ENCODE measurements at regions not wholly inside any gene's neighbourhood (a gene's known extent, or its start where the extent isn't known, plus 50 kb on each side); places are given as distances from the start of the nearest gene placed in this dataset.
"Not testable (repeated sequence)": the region's sequence is repeated elsewhere in the genome, so short reads cannot be mapped to it uniquely, and the experiment has no call there.

- in situ Hi-C loops (cut with HindIII; ENCODE audit: low sequenced_read_pairs) = no loop called here
These were observed 468.9 kb upstream of the CTSO start for GRCh38 chr4:156422576-156422975.

DNA sequence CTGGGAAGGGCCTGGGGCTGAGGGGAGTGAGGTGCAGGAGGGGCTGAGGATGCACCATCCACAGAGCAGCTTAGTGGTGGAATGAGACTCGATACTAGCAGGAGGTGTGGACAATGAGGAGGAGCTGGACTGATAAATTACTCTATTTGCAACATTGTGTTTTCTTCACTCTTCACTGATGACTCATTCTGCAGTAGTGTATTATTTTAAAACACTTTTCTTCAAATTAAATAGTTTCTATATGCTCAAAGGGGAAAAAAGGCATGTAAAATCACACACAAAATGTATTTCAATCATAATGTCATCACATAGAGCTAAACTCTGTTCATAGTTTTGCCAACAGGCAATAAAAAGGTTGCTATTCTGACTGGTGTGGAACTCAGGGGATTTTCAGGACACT, 467.0 kb upstream of the CTSO start:
- in situ Hi-C loops (cut with HindIII; ENCODE audit: low sequenced_read_pairs) = no loop called here

- in situ Hi-C loops (cut with HindIII; ENCODE audit: low sequenced_read_pairs) = loop anchor here (10.0 kb wide), 1 partner anchor 304 kb away; no protein-coding TSS in a partner anchor
These were observed 465.5 kb upstream of the CTSO start for GRCh38 chr4:156419080-156419685.

DNA sequence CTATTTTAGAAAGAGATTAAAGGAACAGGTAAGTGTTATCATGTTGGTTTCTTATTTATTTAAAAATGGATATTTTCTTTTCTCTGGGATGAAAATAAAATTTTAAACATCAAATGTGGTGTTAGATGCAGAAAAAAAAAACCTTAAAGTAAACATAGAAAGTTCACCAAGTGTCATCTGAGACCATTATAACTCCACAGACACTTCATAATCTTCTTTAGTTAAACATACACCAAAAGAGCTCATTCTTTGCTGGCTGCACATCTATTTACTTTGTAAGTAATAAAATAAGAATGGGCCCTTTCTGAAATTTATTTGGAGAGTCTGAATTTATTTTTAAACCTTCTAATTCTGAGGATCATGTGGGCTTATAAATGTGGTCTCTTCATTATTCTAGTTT, 460.7 kb upstream of the CTSO start:
- in situ Hi-C loops (cut with HindIII; ENCODE audit: low sequenced_read_pairs) = loop anchor here (10.0 kb wide), 1 partner anchor 300 kb away; no protein-coding TSS in a partner anchor

DNA sequence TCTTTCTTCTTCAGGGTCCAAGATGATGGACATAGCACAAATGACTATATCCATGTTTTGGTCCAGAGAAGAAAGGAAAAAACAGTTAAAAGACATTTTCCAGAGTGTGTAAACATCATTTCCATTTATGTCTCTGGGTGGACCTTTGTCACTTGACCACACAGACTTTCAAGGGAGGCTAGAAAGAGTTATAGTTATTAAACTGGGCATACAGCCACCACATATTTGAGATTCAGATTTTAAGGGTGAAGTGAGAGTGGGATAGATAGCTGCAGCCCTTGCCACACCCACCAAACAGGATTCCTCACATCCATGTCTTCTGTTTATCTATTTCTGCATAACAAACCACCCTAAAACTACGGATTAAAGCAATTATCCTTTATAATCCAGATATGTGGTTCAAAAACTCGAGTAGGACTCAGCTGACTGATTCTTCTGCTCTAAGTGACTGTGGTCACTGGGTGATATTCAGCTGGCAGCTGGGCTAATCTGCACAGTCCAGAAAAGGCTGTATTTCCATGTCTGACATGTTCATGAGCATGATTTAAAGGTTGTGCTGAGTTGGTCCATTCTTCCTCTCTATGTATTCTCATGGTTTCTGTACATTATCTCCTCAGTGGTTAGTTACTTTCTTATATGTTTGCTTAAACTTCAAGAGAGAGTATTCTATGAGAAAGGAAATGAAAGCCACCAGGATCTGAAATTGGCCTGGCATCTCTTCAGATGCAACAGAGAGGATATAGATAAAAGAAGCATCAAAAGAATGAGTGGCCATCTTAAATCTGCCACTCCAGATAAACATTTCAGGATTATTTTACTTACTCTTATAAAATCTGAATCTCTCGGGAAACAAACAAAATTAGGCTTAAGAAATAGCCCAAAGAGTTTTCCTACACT, 459.8 kb upstream of the CTSO start:
- in situ Hi-C loops (cut with HindIII; ENCODE audit: low sequenced_read_pairs) = loop anchor here (10.0 kb wide), 1 partner anchor 299 kb away; no protein-coding TSS in a partner anchor

DNA sequence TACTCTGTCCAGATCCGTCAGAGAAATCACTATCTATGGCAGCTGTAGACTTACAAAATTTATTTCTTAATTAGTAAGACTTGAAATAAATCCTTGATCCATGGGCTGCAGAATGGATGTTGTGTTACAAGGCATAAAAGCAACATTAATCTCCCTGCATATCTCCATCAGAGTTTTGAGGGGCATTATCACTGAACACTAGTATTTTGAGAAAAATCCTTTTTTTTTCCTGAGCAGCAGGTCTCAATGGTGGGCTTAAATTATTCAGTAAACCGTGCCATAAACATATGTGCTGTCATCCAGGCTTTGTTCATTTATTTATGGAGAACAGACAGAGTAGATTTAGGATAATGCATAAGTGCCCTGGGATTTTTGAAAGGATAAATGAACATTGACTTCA, 457.9 kb upstream of the CTSO start:
- in situ Hi-C loops (cut with HindIII; ENCODE audit: low sequenced_read_pairs) = loop anchor here (10.0 kb wide), 1 partner anchor 297 kb away; no protein-coding TSS in a partner anchor

DNA sequence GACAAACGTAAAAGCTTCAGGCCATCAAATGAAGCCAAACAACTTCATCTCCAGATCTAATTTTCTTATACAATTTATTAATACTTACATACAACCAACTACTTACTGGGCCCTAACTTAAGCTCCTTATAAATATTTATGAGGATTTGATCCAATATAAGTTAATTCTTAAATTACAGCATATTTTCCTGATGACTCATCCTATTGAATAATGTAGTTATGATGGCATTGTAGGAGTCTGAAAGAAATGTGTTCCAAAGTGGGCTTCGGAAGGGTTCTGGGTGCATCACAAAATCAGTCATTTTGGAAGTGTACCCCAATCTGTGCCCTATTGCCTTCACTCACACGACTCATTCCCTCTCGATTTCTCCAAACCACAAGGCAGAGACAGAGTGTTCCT, 455.1 kb upstream of the CTSO start:
- in situ Hi-C loops (cut with HindIII; ENCODE audit: low sequenced_read_pairs) = no loop called here

- in situ Hi-C loops (cut with HindIII; ENCODE audit: low sequenced_read_pairs) = no loop called here
These were observed 447.7 kb upstream of the CTSO start for GRCh38 chr4:156401371-156401770.

- in situ Hi-C loops (cut with HindIII; ENCODE audit: low sequenced_read_pairs) = no loop called here
These were observed 442.9 kb upstream of the CTSO start for GRCh38 chr4:156396534-156396933.

DNA sequence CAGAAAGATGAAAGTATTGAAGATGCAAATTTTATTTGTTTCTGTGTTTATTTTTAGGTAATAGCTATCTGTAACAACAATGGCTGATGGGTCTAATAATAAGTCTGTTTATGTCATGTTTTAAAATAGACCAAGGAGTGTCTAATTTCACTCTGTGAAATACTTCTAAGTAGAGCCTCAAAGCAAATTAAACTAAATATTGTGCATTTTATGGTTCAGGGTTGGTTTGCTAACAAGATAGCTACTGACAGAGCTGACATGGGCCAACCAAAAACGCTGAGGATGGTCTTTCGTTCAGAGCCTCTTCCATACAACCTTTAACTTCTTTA, 437.6 kb upstream of the CTSO start:
- in situ Hi-C loops (cut with HindIII; ENCODE audit: low sequenced_read_pairs) = no loop called here

DNA sequence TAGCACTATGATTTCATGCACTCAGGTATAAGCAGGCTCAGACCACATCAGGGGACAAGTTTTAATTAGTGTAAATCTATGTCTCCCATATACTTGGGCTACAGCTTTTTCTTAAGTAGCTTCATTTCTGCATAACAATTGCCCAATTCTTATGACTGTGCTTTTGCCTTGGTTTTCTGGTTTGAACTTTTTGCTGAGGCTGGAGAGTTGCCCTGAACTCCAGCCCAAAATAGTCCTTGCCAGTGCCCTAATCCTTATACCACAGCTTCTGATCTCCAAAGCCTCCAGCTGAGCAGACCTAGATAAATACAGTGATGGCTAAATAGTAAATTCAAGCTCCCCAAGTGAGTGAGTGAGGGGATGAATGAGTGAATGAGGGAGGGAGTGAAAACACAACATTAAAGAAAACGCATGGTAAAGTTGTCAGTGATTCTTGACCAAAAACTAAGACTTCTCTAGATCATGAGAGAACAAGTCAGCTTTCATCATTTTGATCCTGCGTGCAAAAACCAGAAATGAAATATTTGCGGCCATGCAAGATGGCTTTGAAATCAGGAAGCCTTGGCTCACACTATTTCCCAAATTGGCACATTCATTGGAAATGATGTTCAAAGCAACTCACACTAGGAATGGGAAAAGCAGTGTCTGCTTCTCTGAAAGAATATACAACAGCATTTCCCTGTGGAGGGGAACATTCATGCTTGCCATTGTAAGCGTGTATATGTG, 437.1 kb upstream of the CTSO start:
- in situ Hi-C loops (cut with HindIII; ENCODE audit: low sequenced_read_pairs) = no loop called here

GRCh38 chr4:156388826-156389225, 435.2 kb upstream of the CTSO start:
- in situ Hi-C loops (cut with HindIII; ENCODE audit: low sequenced_read_pairs) = no loop called here

DNA sequence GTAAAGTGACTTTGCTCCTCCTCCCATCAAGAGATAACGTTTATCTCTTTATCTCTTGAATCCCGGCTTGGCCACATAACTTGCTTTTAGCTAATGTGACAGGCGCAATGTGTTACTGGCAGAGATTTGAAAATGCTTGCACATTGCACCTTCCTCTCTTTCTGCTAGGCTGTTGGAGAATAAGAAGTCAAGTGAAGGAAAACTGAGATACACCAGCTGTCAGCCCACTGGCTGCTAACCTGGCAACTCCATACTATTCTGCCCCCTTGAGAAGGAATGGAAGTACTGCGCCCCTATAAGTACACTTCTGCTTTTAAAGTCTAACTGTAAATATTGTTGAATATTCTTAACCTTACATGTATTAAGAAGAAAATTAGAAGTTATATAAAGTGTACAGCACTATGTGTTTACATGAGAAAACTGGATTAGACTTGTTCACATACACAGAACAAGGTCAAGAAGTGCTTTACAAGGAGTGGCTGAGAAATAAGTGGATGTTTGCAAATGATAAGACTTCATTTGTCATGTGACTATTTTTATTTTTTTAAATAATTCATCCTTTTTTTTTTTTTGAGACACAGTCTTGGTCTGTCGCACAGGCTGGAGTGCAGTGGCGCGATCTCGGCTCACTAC, 424.5 kb upstream of the CTSO start:
- in situ Hi-C loops (cut with HindIII; ENCODE audit: low sequenced_read_pairs) = no loop called here

- in situ Hi-C loops (cut with HindIII; ENCODE audit: low sequenced_read_pairs) = no loop called here
These were observed 423.5 kb upstream of the CTSO start for GRCh38 chr4:156377036-156377710.

DNA sequence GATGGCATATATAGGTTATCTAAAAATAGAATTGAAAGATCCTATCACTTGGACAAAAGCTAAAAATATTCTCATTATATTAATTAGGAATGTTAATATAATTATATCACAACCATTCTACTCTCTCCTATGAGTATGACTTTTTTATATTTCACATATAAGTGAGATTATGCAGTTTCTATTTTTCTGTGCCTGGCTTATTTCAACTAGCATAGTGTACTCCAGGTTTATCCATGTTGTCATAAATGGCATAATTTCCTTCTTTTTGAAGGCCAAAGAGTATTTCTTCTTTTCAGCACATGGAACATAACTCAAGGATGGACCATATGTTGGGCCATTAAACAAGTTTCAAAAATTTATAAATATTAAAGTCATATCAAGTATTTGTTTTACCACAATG, 421.2 kb upstream of the CTSO start:
- in situ Hi-C loops (cut with HindIII; ENCODE audit: low sequenced_read_pairs) = no loop called here

- in situ Hi-C loops (cut with HindIII; ENCODE audit: low sequenced_read_pairs) = no loop called here
These were observed 420.4 kb upstream of the CTSO start for GRCh38 chr4:156374069-156374468.

DNA sequence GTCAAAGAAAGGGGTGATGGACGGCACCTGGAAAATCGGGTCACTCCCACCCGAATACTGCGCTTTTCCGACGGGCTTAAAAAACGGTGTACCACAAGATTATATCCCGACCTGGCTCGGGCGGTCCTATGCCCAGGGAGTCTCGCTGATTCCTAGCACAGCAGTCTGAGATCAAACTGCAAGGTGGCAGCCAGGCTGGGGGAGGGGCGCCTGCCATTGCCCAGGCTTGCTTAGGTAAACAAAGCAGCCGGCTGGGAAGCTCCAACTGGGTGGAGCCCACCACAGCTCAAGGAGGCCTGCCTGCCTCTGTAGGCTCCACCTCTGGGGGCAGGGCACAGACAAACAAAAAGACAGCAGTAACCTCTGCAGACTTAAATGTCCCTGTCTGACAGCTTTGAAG, 413.8 kb upstream of the CTSO start:
- in situ Hi-C loops (cut with HindIII; ENCODE audit: low sequenced_read_pairs) = not testable (repeated sequence)

DNA sequence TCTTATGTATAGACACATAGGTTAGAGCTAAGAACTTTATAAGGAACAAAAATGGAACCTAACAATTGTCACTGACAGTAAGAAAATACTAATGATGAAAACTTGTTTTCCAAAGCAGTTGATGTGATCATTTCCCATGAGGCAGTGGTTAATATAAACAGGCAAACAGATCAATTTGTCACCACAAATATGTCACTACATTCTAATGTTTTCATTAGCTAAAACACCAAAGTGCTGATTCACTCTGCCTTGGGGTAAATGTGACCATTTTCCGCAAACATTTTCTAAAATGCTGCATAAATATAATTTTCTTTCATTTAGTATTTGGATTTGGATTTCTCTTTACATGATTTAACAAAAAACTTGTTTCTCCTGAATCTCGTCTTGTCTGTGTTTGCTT, 408.9 kb upstream of the CTSO start:
- in situ Hi-C loops (cut with HindIII; ENCODE audit: low sequenced_read_pairs) = no loop called here

DNA sequence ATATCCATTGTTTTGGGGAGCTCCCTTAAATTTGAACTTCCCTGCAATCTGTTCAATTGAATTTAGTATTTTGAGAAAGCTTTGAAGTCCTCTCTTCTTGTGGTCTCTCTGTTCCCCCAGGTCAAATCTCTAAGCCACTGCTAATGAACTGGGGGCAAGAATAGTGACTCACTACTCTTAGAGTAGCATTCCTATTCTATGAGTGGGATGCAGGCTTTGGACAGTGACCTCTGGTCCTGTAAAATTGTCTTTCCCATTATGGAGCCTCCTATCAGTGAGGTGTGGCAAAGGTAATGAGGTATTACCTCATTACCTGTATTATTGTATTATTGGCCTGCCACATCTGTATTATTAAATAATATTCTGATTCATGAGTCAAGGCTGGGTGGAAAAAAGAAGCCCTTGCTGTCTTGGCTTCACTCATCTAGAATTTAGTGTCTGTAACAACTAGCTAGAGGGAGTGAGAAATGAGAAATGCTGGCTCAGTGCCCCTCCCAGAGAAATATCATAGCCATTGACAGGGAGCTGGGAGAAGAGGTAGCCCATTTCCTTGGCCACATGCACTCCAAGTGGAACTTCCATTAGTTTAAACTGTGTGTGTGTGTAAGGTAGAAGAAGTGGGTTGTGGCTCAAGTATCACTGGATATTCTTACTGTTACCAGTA, 393.9 kb upstream of the CTSO start:
- in situ Hi-C loops (cut with HindIII; ENCODE audit: low sequenced_read_pairs) = no loop called here

DNA sequence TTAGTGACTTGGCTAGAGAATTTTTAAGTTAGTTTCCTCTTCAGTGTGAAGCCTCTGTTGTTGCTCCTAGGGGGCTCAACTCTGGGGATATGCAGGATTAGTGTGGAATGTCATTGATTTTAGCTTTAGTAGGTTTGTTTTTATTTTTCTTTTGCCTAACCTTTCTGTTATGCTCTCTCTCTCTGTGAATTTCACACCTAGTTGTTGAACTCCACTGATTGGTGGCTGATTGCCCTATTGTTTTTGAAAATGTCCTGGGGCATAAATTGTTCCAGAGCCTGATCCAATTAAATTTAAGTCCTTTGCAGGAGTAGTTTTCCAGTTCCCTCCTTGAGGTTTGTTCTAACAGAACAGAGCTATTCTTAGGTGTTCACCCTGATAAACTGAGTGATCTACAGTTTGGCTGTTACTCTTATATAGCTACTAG, 393.3 kb upstream of the CTSO start:
- in situ Hi-C loops (cut with HindIII; ENCODE audit: low sequenced_read_pairs) = no loop called here

Measured in endothelial cell of hepatic sinusoid (primary cell).